ENCODE measurements at regions not wholly inside any gene's neighbourhood (a gene's known extent, or its start where the extent isn't known, plus 50 kb on each side); places are given as distances from the start of the nearest gene placed in this dataset.

- in situ Hi-C loops (cut with HindIII; ENCODE audit: low sequenced_read_pairs) = no loop called here
These were observed 284.1 kb downstream of the CASP12 start for GRCh38 chr11:104614117-104614680.

- in situ Hi-C loops (cut with HindIII; ENCODE audit: low sequenced_read_pairs) = no loop called here
These were observed 287.6 kb downstream of the CASP12 start for GRCh38 chr11:104610635-104611034.

GRCh38 chr11:104609311-104610085 lies 288.8 kb downstream of the CASP12 start:
- in situ Hi-C loops (cut with HindIII; ENCODE audit: low sequenced_read_pairs) = no loop called here

GRCh38 chr11:104602643-104603042 lies 295.6 kb downstream of the CASP12 start:
- in situ Hi-C loops (cut with HindIII; ENCODE audit: low sequenced_read_pairs) = no loop called here

- in situ Hi-C loops (cut with HindIII; ENCODE audit: low sequenced_read_pairs) = no loop called here
These were observed 303.9 kb downstream of the CASP12 start for GRCh38 chr11:104594228-104594958.

GRCh38 chr11:104588970-104589369 lies 309.3 kb downstream of the CASP12 start:
- in situ Hi-C loops (cut with HindIII; ENCODE audit: low sequenced_read_pairs) = no loop called here

GRCh38 chr11:104588446-104588845 lies 309.8 kb downstream of the CASP12 start:
- in situ Hi-C loops (cut with HindIII; ENCODE audit: low sequenced_read_pairs) = no loop called here

- in situ Hi-C loops (cut with HindIII; ENCODE audit: low sequenced_read_pairs) = no loop called here
These were observed 313.4 kb downstream of the CASP12 start for GRCh38 chr11:104584823-104585222.

GRCh38 chr11:104583857-104584256 lies 314.4 kb downstream of the CASP12 start:
- in situ Hi-C loops (cut with HindIII; ENCODE audit: low sequenced_read_pairs) = no loop called here

GRCh38 chr11:104582431-104582830 lies 315.8 kb downstream of the CASP12 start:
- in situ Hi-C loops (cut with HindIII; ENCODE audit: low sequenced_read_pairs) = no loop called here

GRCh38 chr11:104581246-104581980 lies 316.8 kb downstream of the CASP12 start:
- in situ Hi-C loops (cut with HindIII; ENCODE audit: low sequenced_read_pairs) = no loop called here

- in situ Hi-C loops (cut with HindIII; ENCODE audit: low sequenced_read_pairs) = no loop called here
These were observed 324.7 kb downstream of the CASP12 start for GRCh38 chr11:104573441-104573990.

GRCh38 chr11:104572279-104572678 lies 326.0 kb downstream of the CASP12 start:
- in situ Hi-C loops (cut with HindIII; ENCODE audit: low sequenced_read_pairs) = no loop called here

GRCh38 chr11:104570078-104570701 lies 328.1 kb downstream of the CASP12 start:
- in situ Hi-C loops (cut with HindIII; ENCODE audit: low sequenced_read_pairs) = no loop called here

GRCh38 chr11:104565583-104565961 lies 332.7 kb downstream of the CASP12 start:
- in situ Hi-C loops (cut with HindIII; ENCODE audit: low sequenced_read_pairs) = no loop called here

GRCh38 chr11:104564921-104565582 lies 333.2 kb downstream of the CASP12 start:
- in situ Hi-C loops (cut with HindIII; ENCODE audit: low sequenced_read_pairs) = no loop called here

GRCh38 chr11:104556606-104557301 lies 341.5 kb downstream of the CASP12 start:
- in situ Hi-C loops (cut with HindIII; ENCODE audit: low sequenced_read_pairs) = no loop called here

GRCh38 chr11:104549019-104549418 lies 349.2 kb downstream of the CASP12 start:
- in situ Hi-C loops (cut with HindIII; ENCODE audit: low sequenced_read_pairs) = no loop called here

- in situ Hi-C loops (cut with HindIII; ENCODE audit: low sequenced_read_pairs) = no loop called here
These were observed 350.1 kb downstream of the CASP12 start for GRCh38 chr11:104547996-104548661.

Measured in endothelial cell of hepatic sinusoid (primary cell).